ENCODE measurements at regions not wholly inside any gene's neighbourhood (a gene's known extent, or its start where the extent isn't known, plus 50 kb on each side); places are given as distances from the start of the nearest gene placed in this dataset.

DNA sequence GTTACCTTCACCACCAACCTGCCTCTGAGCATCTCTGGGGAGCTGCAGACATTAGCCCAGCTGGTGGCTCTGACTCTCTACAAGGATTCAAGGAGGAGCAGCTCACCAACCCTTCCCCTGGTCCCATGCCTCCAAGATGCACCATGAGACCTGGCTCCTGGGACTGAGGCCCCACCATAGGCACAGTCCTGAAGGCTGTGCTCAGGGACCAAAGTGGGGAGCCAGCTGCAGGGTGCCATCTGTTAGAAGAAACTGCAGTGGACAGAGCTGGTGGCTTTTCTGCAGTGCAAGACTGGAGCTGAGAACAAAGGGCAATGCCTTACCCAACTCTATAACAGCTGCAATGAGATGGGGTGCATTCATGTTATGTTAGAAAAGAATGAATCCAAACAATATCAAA is 581.6 kb downstream of the TCERG1L start:
- TF ChIP-seq, protein P1, sequence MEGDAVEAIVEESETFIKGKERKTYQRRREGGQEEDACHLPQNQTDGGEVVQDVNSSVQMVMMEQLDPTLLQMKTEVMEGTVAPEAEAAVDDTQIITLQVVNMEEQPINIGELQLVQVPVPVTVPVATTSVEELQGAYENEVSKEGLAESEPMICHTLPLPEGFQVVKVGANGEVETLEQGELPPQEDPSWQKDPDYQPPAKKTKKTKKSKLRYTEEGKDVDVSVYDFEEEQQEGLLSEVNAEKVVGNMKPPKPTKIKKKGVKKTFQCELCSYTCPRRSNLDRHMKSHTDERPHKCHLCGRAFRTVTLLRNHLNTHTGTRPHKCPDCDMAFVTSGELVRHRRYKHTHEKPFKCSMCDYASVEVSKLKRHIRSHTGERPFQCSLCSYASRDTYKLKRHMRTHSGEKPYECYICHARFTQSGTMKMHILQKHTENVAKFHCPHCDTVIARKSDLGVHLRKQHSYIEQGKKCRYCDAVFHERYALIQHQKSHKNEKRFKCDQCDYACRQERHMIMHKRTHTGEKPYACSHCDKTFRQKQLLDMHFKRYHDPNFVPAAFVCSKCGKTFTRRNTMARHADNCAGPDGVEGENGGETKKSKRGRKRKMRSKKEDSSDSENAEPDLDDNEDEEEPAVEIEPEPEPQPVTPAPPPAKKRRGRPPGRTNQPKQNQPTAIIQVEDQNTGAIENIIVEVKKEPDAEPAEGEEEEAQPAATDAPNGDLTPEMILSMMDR (IDR thresholded peaks at IDR 0.05; ENCODE audit: low read depth, low read length): no peak
- no peak for TF ChIP-seq EZH2phosphoT487 (IDR thresholded peaks at IDR 0.05; ENCODE audit: low read depth)

Measured in OCI-LY3 (cell line).